A549 (cell line): ENCODE measurements at regions not wholly inside any gene's neighbourhood (a gene's known extent, or its start where the extent isn't known, plus 50 kb on each side); places are given as distances from the start of the nearest gene placed in this dataset.

Experiments used
- EP300 ChIP-seq, 2 experiments: fragments of >200 bp; sonication (Bioruptor Twin); formaldehyde crosslinking; IDR thresholded peaks; 2 replicates in 1 of 2; 3 replicates in 1 of 2; pipeline ENCODE4 v1.6.1; 2016 to 2017
- POLR2A ChIP-seq: IDR thresholded peaks from 2 replicates; pipeline ENCODE4 v1.6.1; 2012; ENCODE audit warnings: mild to moderate bottlenecking, low read length
- RAD21 ChIP-seq, 2 experiments: fragments of >200 bp in 1 of 2; sonication (Bioruptor Twin) in 1 of 2; formaldehyde crosslinking in 1 of 2; IDR thresholded peaks in 1 of 2; conservative IDR thresholded peaks in 1 of 2; 2 replicates in 1 of 2; 3 replicates in 1 of 2; pipeline ENCODE4 v1.6.1; 2012 to 2018; ENCODE audit warnings: inconsistent platforms in 1 of 2
- RCOR1 ChIP-seq: fragments of 150-350 bp; IDR thresholded peaks from 2 replicates; pipeline ENCODE4 v1.6.1; 2014; ENCODE audit warnings: antibody characterized with exemption, low read length, low read depth
- RFX5 ChIP-seq: fragments of 450-650 bp; IDR thresholded peaks from 2 replicates; pipeline ENCODE4 v1.7.1; 2014; ENCODE audit warnings: antibody characterized with exemption, mild to moderate bottlenecking, moderate library complexity
- SMC3 ChIP-seq: fragments of >200 bp; sonication (Bioruptor Twin); formaldehyde crosslinking; IDR thresholded peaks from 3 replicates; pipeline ENCODE4 v1.6.1; 2018; ENCODE audit warnings: inconsistent platforms
- TF ChIP-seq, protein P1 (sequence below): fragments of >200 bp; sonication (Bioruptor Twin); formaldehyde crosslinking; IDR thresholded peaks from 3 replicates; pipeline ENCODE4 v1.5.1; 2016
- TF ChIP-seq, protein P2 (sequence below): fragments of >200 bp; sonication (Bioruptor Twin); formaldehyde crosslinking; IDR thresholded peaks from 3 replicates; pipeline ENCODE4 v1.6.1; 2016

DNA sequence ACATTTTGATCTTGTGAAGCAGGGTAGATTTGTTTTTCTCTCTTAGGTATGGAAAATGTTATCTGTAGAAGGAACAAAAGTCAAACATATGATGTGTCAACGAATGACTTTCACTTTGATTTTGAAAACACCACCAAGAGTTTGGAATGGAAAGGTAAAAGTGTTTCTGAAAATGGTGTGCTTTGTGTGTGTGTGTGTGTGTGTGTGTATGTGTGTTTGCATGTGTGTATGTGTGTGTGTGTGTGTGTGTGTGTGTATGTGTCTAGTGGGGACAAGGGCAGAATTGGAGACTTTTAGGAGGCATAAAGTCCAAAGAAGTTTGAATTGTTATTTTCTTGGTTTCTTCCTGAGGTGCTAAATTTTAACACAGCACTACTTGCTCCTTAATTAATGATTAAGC, 115.4 kb upstream of the PRKCQ start:
- TF ChIP-seq, protein P1, sequence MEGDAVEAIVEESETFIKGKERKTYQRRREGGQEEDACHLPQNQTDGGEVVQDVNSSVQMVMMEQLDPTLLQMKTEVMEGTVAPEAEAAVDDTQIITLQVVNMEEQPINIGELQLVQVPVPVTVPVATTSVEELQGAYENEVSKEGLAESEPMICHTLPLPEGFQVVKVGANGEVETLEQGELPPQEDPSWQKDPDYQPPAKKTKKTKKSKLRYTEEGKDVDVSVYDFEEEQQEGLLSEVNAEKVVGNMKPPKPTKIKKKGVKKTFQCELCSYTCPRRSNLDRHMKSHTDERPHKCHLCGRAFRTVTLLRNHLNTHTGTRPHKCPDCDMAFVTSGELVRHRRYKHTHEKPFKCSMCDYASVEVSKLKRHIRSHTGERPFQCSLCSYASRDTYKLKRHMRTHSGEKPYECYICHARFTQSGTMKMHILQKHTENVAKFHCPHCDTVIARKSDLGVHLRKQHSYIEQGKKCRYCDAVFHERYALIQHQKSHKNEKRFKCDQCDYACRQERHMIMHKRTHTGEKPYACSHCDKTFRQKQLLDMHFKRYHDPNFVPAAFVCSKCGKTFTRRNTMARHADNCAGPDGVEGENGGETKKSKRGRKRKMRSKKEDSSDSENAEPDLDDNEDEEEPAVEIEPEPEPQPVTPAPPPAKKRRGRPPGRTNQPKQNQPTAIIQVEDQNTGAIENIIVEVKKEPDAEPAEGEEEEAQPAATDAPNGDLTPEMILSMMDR = no peak
- TF ChIP-seq RAD21 (conservative IDR thresholded peaks at IDR 0.05 in 1 of 2, IDR thresholded peaks at IDR 0.05 in 1 of 2) (no peak), RFX5 (no peak), SMC3 (no peak), EP300 (IDR thresholded peaks at IDR 0.05) (no peak), RCOR1 (no peak), POLR2A (no peak)
- TF ChIP-seq, protein P2, sequence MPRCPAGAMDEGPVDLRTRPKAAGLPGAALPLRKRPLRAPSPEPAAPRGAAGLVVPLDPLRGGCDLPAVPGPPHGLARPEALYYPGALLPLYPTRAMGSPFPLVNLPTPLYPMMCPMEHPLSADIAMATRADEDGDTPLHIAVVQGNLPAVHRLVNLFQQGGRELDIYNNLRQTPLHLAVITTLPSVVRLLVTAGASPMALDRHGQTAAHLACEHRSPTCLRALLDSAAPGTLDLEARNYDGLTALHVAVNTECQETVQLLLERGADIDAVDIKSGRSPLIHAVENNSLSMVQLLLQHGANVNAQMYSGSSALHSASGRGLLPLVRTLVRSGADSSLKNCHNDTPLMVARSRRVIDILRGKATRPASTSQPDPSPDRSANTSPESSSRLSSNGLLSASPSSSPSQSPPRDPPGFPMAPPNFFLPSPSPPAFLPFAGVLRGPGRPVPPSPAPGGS = no peak
